Skin epidermis (tissue), 12 donors: ENCODE measurements at regions not wholly inside any gene's neighbourhood (a gene's known extent, or its start where the extent isn't known, plus 50 kb on each side); places are given as distances from the start of the nearest gene placed in this dataset.

Experiments
- H3K27ac ChIP-seq, 21 experiments: fragments of 200-600 bp; sonication (generic) in 11 of 21; one replicate each; pipeline ENCODE4 v1.5.0; 2020; ENCODE audit warnings: mild to moderate bottlenecking in 3 of 21, inconsistent platforms in 2 of 21, moderate library complexity in 2 of 21
- H3K4me3 ChIP-seq, 7 experiments: fragments of 200-600 bp; sonication (generic) in 2 of 7; one replicate each; pipeline ENCODE4 v1.5.0; 2020; ENCODE audit warnings: inconsistent platforms in 2 of 7, mild to moderate bottlenecking in 2 of 7, moderate library complexity in 1 of 7

DNA sequence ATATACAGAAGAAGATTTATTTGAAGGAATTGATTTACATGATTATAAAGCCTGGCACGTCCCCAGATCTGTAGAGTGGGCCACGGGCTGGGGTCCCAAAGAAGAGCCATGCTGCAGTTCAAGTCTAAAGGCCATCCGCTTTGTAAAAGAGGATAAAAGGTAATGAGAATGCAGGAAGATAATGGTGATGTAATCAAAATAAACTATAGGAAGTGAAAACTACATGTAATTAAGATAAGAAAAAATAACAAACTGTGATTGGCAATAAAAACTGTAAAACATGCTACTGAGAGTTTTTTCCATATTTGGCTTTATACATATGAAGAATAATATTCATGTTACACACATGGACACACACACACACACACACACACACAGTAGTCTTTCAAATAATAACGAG is 59.0 kb upstream of the TMEFF2 start:
- Histone ChIP-seq H3K4me3 (no peak overlapping the region), H3K27ac (no peak overlapping the region)

DNA sequence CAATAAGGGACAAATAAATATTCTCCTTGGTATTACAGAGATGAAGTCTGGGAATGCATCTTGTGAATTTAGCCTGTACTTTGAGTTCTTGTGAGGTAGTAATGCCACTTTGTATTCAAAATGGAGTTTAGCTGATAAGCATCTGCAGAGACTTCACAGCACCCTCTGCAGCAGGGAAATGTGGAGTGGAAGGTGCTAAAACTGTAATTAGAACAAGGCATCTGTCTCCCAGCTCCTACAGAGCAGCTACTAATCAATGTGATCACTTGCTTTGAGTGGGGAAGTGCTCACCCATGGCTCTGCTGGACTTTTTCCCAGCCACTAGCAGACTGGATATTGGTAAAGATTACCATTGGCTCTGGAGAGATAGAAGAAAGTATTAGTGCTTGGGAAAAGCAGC is 56.2 kb upstream of the TMEFF2 start:
- Histone ChIP-seq H3K4me3 (no peak overlapping the region), H3K27ac (no peak overlapping the region)

DNA sequence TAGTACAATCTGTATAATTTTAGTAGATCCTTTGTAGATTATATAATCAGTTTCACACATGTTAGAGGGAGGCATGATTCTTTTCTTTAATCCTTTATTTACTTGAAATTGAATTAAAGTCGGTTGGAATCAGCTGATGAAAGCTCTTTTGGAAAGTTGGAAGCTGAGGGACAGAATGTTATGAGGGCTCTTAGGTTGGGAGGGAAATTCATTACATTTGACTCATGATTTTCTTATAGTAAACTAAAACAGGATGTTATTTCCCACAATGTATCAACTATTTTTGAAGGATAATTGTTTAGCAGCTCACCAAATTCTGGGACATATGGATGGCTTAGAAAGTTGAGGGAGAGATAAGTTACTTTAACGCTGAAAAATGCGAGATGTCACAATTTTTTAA is 52.7 kb upstream of the TMEFF2 start:
- Histone ChIP-seq H3K27ac (no peak overlapping the region), H3K4me3 (no peak overlapping the region)

DNA sequence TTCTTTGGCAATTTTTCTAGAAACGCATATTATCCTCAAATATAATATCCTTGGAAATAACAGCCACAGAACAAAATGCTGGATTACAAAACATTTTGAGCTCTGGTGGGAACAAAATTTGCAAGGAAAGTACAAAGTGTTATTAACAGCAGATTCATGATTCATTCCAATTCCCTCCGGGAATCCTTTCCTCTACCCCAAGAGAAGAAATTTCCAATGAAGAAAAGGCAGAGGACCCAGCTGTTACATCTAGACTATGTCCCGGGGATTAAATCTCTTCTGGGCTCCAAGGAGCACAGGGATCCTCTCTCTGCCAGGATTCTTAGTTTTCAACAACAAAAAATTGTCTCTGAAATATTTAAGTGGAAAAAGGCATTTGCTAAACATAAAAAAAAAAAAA is 51.6 kb upstream of the TMEFF2 start:
- no peak overlapping the region for H3K27ac ChIP-seq

DNA sequence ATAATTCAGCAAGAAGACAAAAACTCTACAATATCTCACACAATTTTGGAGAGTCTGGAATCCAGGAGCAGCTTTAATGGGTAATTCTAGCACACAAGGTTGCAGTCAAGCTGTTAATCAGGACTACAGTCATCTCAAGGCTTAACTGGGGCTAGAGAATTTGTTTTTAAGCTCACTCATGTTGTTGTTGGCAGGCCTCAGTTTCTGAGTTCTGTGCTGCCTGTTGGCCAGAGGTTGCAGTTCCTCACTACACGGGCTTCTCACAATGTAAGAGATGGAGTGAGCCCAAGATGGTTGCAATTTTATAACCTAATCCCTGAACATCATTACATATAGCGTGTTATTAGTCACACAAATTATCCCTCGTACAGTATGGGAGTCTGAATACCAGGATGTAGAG is 50.6 kb upstream of the TMEFF2 start:
- Histone ChIP-seq H3K4me3 (no peak overlapping the region), H3K27ac (no peak overlapping the region)

More for the DNA sequence above, 51.6 kb upstream of the TMEFF2 start:
- no peak overlapping the region for H3K4me3 ChIP-seq
